Astrocyte of the spinal cord (primary cell): ENCODE measurements at regions not wholly inside any gene's neighbourhood (a gene's known extent, or its start where the extent isn't known, plus 50 kb on each side); places are given as distances from the start of the nearest gene placed in this dataset.
"Not testable (repeated sequence)": the region's sequence is repeated elsewhere in the genome, so short reads cannot be mapped to it uniquely, and the experiment has no call there.

Experiments used
- DNase-seq: peaks from one replicate; pipeline ENCODE4 v3.0.0; 2011; ENCODE audit warnings: low read depth, low spot score
- H3K4me3 ChIP-seq: 2 replicates; pipeline ENCODE4 v1.5.1; 2011; ENCODE audit warnings: low read depth, mild to moderate bottlenecking, low read length, moderate library complexity
- CTCF ChIP-seq: IDR thresholded peaks from 2 replicates; pipeline ENCODE4 v1.5.1; 2012; ENCODE audit warnings: low read depth, mild to moderate bottlenecking, low read length, inconsistent platforms
- in situ Hi-C: cut with HindIII; loops from 2 replicates; pipeline ENCODE4 v1.10.0; 2017; ENCODE audit warnings: low sequenced_read_pairs

- no peak for DNase-seq
- in situ Hi-C loops, result no loop called here
- no peak overlapping the region for H3K4me3 ChIP-seq
- no peak for TF ChIP-seq CTCF
Observed at GRCh38 chr7:118898284-118898683, 673.8 kb downstream of the ANKRD7 start.

- no peak for DNase-seq
- no peak overlapping the region for H3K4me3 ChIP-seq
- no peak for TF ChIP-seq CTCF
- in situ Hi-C loops, result no loop called here
Observed at GRCh38 chr7:118902600-118902999, 678.1 kb downstream of the ANKRD7 start.

- in situ Hi-C loops, result no loop called here
- TF ChIP-seq CTCF, result no peak
- DNase-seq, result no peak
- no peak overlapping the region for H3K4me3 ChIP-seq
Observed at GRCh38 chr7:118907911-118908527, 683.5 kb downstream of the ANKRD7 start.

- DNase-seq, H3K4me3 ChIP-seq, in situ Hi-C loops: not testable (repeated sequence)
Observed at GRCh38 chr7:118916120-118916519, 691.6 kb downstream of the ANKRD7 start.

- peak; percentile 25 for TF ChIP-seq CTCF
- peak; percentile 33 for DNase-seq
- in situ Hi-C loops, result no loop called here
- no peak overlapping the region for H3K4me3 ChIP-seq
Observed at GRCh38 chr7:118918556-118918955, 694.1 kb downstream of the ANKRD7 start.

GRCh38 chr7:118938845-118939244 lies 714.3 kb downstream of the ANKRD7 start:
- in situ Hi-C loops, result no loop called here

GRCh38 chr7:118944271-118944670 lies 719.8 kb downstream of the ANKRD7 start:
- no peak for TF ChIP-seq CTCF
- in situ Hi-C loops, result no loop called here
- H3K4me3 ChIP-seq, result no peak overlapping the region
- DNase-seq, result no peak

More at GRCh38 chr7:118938845-118939244, 714.3 kb downstream of the ANKRD7 start:
- no peak for TF ChIP-seq CTCF
- H3K4me3 ChIP-seq, result no peak overlapping the region
- no peak for DNase-seq
